Lower lobe of right lung (tissue), 2 donors: ENCODE measurements at regions not wholly inside any gene's neighbourhood (a gene's known extent, or its start where the extent isn't known, plus 50 kb on each side); places are given as distances from the start of the nearest gene placed in this dataset.

Experiments
- ATAC-seq, 2 donors: fragments of 200-7000 bp; cut with Tn5 transposase; one replicate each; pipeline ENCODE4 v1.9.1; 2020 to 2022; ENCODE audit warnings: mild to moderate bottlenecking in 2 of 2, moderate library complexity in 2 of 2
- DNase-seq: peaks from one replicate; pipeline ENCODE4 v3.0.0-alpha.2; 2020
- H3K27ac ChIP-seq: fragments of 200-600 bp; one replicate; pipeline ENCODE4 v1.8.0; 2022
- H3K27me3 ChIP-seq: fragments of 200-600 bp; one replicate; pipeline ENCODE4 v1.8.0; 2022; ENCODE audit warnings: low read depth
- H3K36me3 ChIP-seq: fragments of 200-600 bp; one replicate; pipeline ENCODE4 v1.8.0; 2022; ENCODE audit warnings: mild to moderate bottlenecking
- H3K4me1 ChIP-seq: fragments of 200-600 bp; one replicate; pipeline ENCODE4 v1.8.0; 2022
- H3K4me3 ChIP-seq: fragments of 200-600 bp; one replicate; pipeline ENCODE4 v1.8.0; 2022; ENCODE audit warnings: mild to moderate bottlenecking
- H3K9me3 ChIP-seq: fragments of 200-600 bp; one replicate; pipeline ENCODE4 v1.8.0; 2022
- intact Hi-C: fragments of 100-400 bp; cut with DNase I; formaldehyde crosslinking; loops from one replicate; pipeline ENCODE4 v1.11.0; 2022
- TF ChIP-seq, protein P1 (sequence below): fragments of 200-600 bp; IDR thresholded peaks from one replicate; pipeline ENCODE4 v1.8.0; 2022; ENCODE audit warnings: antibody characterized with exemption, mild to moderate bottlenecking
- donor health status: DM: no; HTN: yes; CAD: no; lungs with severe emphysema.

- Histone ChIP-seq H3K9me3 (peaks cover 19% of the 10 kb centered on the region), H3K27ac (no peak overlapping the region), H3K27me3 (no peaks in the 10 kb centered on the region), H3K36me3 (no peaks in the 10 kb centered on the region), H3K4me1 (no peaks in the 10 kb centered on the region), H3K4me3 (no peak overlapping the region)
- ATAC-seq (no peak), DNase-seq (no peak)
- intact Hi-C loops = no loop called here
- TF ChIP-seq, protein P1, sequence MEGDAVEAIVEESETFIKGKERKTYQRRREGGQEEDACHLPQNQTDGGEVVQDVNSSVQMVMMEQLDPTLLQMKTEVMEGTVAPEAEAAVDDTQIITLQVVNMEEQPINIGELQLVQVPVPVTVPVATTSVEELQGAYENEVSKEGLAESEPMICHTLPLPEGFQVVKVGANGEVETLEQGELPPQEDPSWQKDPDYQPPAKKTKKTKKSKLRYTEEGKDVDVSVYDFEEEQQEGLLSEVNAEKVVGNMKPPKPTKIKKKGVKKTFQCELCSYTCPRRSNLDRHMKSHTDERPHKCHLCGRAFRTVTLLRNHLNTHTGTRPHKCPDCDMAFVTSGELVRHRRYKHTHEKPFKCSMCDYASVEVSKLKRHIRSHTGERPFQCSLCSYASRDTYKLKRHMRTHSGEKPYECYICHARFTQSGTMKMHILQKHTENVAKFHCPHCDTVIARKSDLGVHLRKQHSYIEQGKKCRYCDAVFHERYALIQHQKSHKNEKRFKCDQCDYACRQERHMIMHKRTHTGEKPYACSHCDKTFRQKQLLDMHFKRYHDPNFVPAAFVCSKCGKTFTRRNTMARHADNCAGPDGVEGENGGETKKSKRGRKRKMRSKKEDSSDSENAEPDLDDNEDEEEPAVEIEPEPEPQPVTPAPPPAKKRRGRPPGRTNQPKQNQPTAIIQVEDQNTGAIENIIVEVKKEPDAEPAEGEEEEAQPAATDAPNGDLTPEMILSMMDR = no peak
Measured at GRCh38 chr21:41578716-41579115, 70.8 kb upstream of the TMPRSS2 start.

DNA sequence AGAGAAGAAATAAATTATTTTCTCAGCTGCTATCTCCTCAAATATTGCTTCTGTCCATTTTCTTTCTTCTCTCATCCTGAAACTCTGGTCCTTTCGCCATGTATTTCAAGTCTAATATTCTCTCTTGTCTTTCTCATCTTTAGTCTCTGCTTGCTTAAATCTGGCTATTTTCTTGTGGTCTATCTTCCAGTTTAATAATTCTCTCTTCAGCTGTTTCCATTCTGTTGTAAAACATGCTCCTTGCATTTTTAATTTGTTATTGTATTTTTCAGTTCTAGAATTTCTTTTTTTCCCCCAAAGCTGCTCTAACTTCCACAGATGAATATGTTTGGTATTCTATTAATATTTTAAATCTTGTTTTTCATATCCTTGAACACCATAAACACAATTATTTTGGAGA, 70.1 kb upstream of the TMPRSS2 start:
- Histone ChIP-seq H3K9me3 (peaks cover 19% of the 10 kb centered on the region), H3K4me3 (no peak overlapping the region), H3K27me3 (no peaks in the 10 kb centered on the region), H3K27ac (no peak overlapping the region), H3K36me3 (no peaks in the 10 kb centered on the region), H3K4me1 (no peaks in the 10 kb centered on the region)
- DNase-seq (no peak), ATAC-seq (no peak)
- TF ChIP-seq, protein P1 = no peak
- intact Hi-C loops = no loop called here

- no peaks in the 10 kb centered on the region for H3K4me1 ChIP-seq
- H3K27ac ChIP-seq = no peak overlapping the region
- H3K36me3 ChIP-seq = no peaks in the 10 kb centered on the region
- ATAC-seq = no peak
- DNase-seq = no peak
- intact Hi-C loops = no loop called here
- H3K9me3 ChIP-seq = peaks cover 26% of the 10 kb centered on the region
- no peaks in the 10 kb centered on the region for H3K27me3 ChIP-seq
- no peak overlapping the region for H3K4me3 ChIP-seq
- TF ChIP-seq, protein P1 = no peak
Measured at GRCh38 chr21:41576013-41576615, 68.2 kb upstream of the TMPRSS2 start.

DNA sequence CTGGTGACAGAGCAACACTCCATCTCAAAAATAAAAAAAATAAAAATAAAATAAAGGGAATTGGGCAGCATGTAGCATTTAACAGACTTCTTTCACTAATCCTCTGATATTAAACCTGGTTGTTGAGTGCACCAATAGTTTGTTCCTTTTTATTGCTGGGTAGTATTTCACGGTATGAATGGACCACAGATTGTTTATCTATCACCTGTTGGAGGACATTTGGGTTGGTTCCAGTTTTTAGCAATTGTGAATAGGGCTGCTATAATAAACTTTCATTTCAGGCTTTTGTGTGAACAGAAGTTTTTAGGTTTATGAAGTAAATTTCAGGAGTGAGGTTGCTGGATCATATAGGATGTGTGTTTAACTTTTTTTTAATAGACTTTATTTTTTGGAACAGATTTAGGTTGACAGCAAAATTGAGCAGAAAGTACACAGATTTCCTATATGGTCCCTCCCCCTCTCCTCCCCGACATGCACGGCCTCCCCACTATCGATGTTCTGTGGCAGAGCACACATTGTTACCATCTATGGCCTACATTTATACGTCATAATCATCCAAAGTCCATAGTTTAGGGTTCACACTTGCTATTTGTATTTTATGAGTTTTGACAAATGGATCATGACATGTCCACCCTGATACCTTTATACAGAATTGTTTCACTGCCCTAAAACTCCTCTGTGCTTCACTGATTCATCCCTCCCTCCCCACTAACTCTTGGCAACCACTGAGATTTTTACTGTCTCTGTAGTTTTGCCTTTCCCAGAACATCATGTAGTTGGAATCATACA, 66.1 kb upstream of the TMPRSS2 start:
- intact Hi-C loops = no loop called here
- Histone ChIP-seq H3K4me1 (no peaks in the 10 kb centered on the region), H3K27me3 (no peaks in the 10 kb centered on the region), H3K36me3 (no peaks in the 10 kb centered on the region), H3K27ac (no peak overlapping the region), H3K9me3 (peaks cover 26% of the 10 kb centered on the region), H3K4me3 (no peak overlapping the region)
- DNase-seq (no peak), ATAC-seq (no peak)
- TF ChIP-seq, protein P1 = no peak

DNA sequence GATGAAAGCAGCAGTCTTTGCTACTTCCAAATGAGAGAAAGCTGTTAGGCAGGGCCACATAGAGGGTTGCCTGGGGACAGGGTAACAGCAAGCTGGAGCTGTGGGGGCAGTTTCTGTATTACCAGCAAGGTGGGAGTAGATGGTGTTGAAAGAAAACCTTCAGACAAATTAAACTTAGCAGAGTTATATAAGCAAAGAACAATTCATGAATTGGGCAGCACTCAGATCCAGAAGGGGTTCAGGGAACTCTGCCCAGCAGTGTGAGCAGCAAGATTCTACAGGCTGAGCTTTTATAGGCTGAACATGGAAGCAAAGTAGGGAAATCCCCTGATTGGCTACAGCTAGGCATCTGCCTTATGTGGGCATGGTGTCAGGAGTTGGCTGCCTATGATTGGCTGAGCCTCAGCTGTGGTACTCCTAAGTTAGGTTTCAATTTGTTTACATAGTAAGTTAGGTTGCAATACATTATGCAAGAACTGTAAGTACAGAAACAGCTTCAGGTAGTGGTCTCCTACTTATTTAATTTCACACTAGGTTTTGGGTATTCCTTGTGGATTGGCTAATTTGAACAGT, 64.1 kb upstream of the TMPRSS2 start:
- H3K36me3 ChIP-seq = no peaks in the 10 kb centered on the region
- no peak overlapping the region for H3K4me3 ChIP-seq
- DNase-seq = no peak
- TF ChIP-seq, protein P1 = no peak
- H3K27ac ChIP-seq = no peak overlapping the region
- no peaks in the 10 kb centered on the region for H3K4me1 ChIP-seq
- no peaks in the 10 kb centered on the region for H3K27me3 ChIP-seq
- ATAC-seq = peak in 1 of 2 donors; percentile 30
- intact Hi-C loops = no loop called here
- H3K9me3 ChIP-seq = peaks cover 7% of the 10 kb centered on the region
